IMR-90 (cell line): ENCODE measurements at regions not wholly inside any gene's neighbourhood (a gene's known extent, or its start where the extent isn't known, plus 50 kb on each side); places are given as distances from the start of the nearest gene placed in this dataset.
"Not testable (repeated sequence)": the region's sequence is repeated elsewhere in the genome, so short reads cannot be mapped to it uniquely, and the experiment has no call there.

Source experiments
- ATAC-seq: fragments of 200-7000 bp; cut with Tn5 transposase; 2 replicates; pipeline ENCODE4 v1.9.1; 2020; ENCODE audit warnings: low read depth, mild to moderate bottlenecking, moderate library complexity
- BruUV-seq: library from RNA; stranded (reverse); fragments of 400-500 nt; replicated peaks from 2 replicates; lab custom pipeline; 2021; lab: Mats Ljungman, UMichigan
- CTCF ChIA-PET: fragments of 300-600 bp; formaldehyde crosslinking; extraction: SDS; loops from one replicate; lab custom pipeline; 2021; ENCODE audit warnings: antibody characterized with exemption; lab: Yijun Ruan, JAX
- POLR2A ChIA-PET: fragments of 300-600 bp; sonication (Branson Sonifier 250); formaldehyde crosslinking; loops from one replicate; lab custom pipeline; 2022; ENCODE audit warnings: antibody characterized with exemption; ENCODE audit not compliant: unreplicated experiment; lab: Charles Lee
- DNase-seq: peaks from one replicate; pipeline ENCODE4 v3.0.0; 2013
- H2AFZ ChIP-seq: replicated peaks from 2 replicates; pipeline ENCODE3; 2013; ENCODE audit warnings: low read length, mild to moderate bottlenecking; ENCODE audit not compliant: poor library complexity
- H2AK5ac ChIP-seq: 2 replicates; pipeline ENCODE4 v1.6.1; 2013; ENCODE audit warnings: low read depth, low read length, inconsistent platforms
- H2AK9ac ChIP-seq: replicated peaks from 2 replicates; pipeline ENCODE3; 2013; ENCODE audit warnings: mild to moderate bottlenecking, low read depth, low read length, moderate library complexity; ENCODE audit not compliant: poor library complexity
- H2BK120ac ChIP-seq: 2 replicates; pipeline ENCODE4 v1.6.1; 2013; ENCODE audit warnings: low read depth, low read length, inconsistent platforms
- H2BK15ac ChIP-seq: 3 replicates; pipeline ENCODE4 v1.6.1; 2013; ENCODE audit warnings: low read depth, low read length, inconsistent platforms
- H2BK20ac ChIP-seq: 2 replicates; pipeline ENCODE4 v1.6.1; 2013; ENCODE audit warnings: low read depth, mild to moderate bottlenecking, inconsistent platforms, low read length, moderate library complexity
- H2BK5ac ChIP-seq: 2 replicates; pipeline ENCODE4 v1.6.1; 2013; ENCODE audit warnings: mild to moderate bottlenecking, low read depth, low read length, inconsistent platforms; ENCODE audit not compliant: poor library complexity, severe bottlenecking
- H3K14ac ChIP-seq: replicated peaks from 2 replicates; pipeline ENCODE4 v1.6.1; 2013; ENCODE audit warnings: low read depth, low read length, inconsistent platforms
- H3K18ac ChIP-seq: 2 replicates; pipeline ENCODE4 v1.6.1; 2013; ENCODE audit warnings: low read depth, low read length, control low read depth
- H3K23ac ChIP-seq: 2 replicates; pipeline ENCODE4 v1.6.1; 2013; ENCODE audit warnings: low read depth, low read length, inconsistent platforms
- H3K27ac ChIP-seq: 2 replicates; pipeline ENCODE4 v1.5.1; 2013; ENCODE audit warnings: mild to moderate bottlenecking, control low read depth, low read length; ENCODE audit not compliant: insufficient read depth
- H3K27me3 ChIP-seq: 2 replicates; pipeline ENCODE4 v1.6.1; 2013; ENCODE audit warnings: low read length; ENCODE audit not compliant: control insufficient read depth, insufficient read depth
- H3K36me3 ChIP-seq: 2 replicates; pipeline ENCODE4 v1.6.1; 2013; ENCODE audit warnings: low read length, mixed read lengths; ENCODE audit not compliant: control insufficient read depth, insufficient read depth
- H3K4ac ChIP-seq: 2 replicates; pipeline ENCODE4 v1.6.1; 2013; ENCODE audit warnings: low read depth, low read length, inconsistent platforms
- H3K4me1 ChIP-seq: 2 replicates; pipeline ENCODE4 v1.6.1; 2013; ENCODE audit warnings: low read length, mixed read lengths; ENCODE audit not compliant: control insufficient read depth, insufficient read depth
- H3K4me2 ChIP-seq: 2 replicates; pipeline ENCODE4 v1.6.1; 2013; ENCODE audit warnings: low read depth, mild to moderate bottlenecking, control low read depth, low read length, moderate library complexity
- H3K4me3 ChIP-seq: 2 replicates; pipeline ENCODE4 v1.5.1; 2013; ENCODE audit warnings: low read depth, mild to moderate bottlenecking, control low read depth, low read length, moderate library complexity; ENCODE audit not compliant: insufficient read depth
- H3K56ac ChIP-seq: 2 replicates; pipeline ENCODE4 v1.6.1; 2013; ENCODE audit warnings: low read length, inconsistent platforms; ENCODE audit not compliant: insufficient read depth; ENCODE audit errors: extremely low read depth
- H3K79me1 ChIP-seq, 2 experiments: 2 replicates each; pipeline ENCODE4 v1.6.1; 2013; ENCODE audit warnings: low read length in 2 of 2, inconsistent platforms in 1 of 2, low read depth in 1 of 2
- H3K9ac ChIP-seq: 2 replicates; pipeline ENCODE4 v1.6.1; 2013; ENCODE audit warnings: low read depth, low read length, control low read depth
- H3K9me1 ChIP-seq: 2 replicates; pipeline ENCODE4 v1.6.1; 2013; ENCODE audit warnings: low read length, inconsistent platforms; ENCODE audit not compliant: insufficient read depth
- H3K9me3 ChIP-seq: 2 replicates; pipeline ENCODE4 v1.6.1; 2013; ENCODE audit warnings: low read length; ENCODE audit not compliant: control insufficient read depth, insufficient read depth
- H4K20me1 ChIP-seq: 2 replicates; pipeline ENCODE4 v1.6.1; 2013; ENCODE audit warnings: low read length, inconsistent platforms; ENCODE audit not compliant: insufficient read depth
- H4K5ac ChIP-seq: 2 replicates; pipeline ENCODE4 v1.6.1; 2013; ENCODE audit warnings: mild to moderate bottlenecking, low read depth, low read length, control low read depth
- H4K8ac ChIP-seq, 2 experiments: 2 replicates each; pipeline ENCODE4 v1.6.1; 2013; ENCODE audit warnings: low read depth in 2 of 2, low read length in 2 of 2, control low read depth in 1 of 2, inconsistent platforms in 1 of 2
- H4K91ac ChIP-seq: 2 replicates; pipeline ENCODE4 v1.6.1; 2013; ENCODE audit warnings: low read depth, low read length, inconsistent platforms; ENCODE audit not compliant: insufficient read depth
- WGBS, 2 experiments: methylation state at CpG; one replicate each; pipeline versions ENCODE4 v1.1.5 to v1.1.7; 2013; ENCODE audit warnings: missing lambda C conversion rate in 2 of 2; ENCODE audit not compliant: insufficient read length in 1 of 2; ENCODE audit errors: extremely low coverage in 2 of 2; 5-methylcytosine and 5-hydroxymethylcytosine counted together
- dilution Hi-C: fragments of 300-500 bp; cut with HindIII; formaldehyde crosslinking; loops from one replicate; pipeline ENCODE4 v1.14.3; 2018; ENCODE audit warnings: low sequenced_read_pairs; ENCODE audit not compliant: unreplicated experiment
- in situ Hi-C: fragments of 300-500 bp; cut with MboI; formaldehyde crosslinking; loops from 3 replicates; pipeline ENCODE4 v1.14.3; 2019; ENCODE audit warnings: low sequenced_read_pairs, inconsistent platforms, mixed read lengths
- intact Hi-C: fragments of 100-400 bp; cut with micrococcal nuclease; formaldehyde crosslinking; loops from 2 replicates; pipeline ENCODE4 v1.10.0; 2022
- TF ChIP-seq, protein P1 (sequence below): conservative IDR thresholded peaks from 2 replicates; pipeline ENCODE4 v1.5.1; 2012; ENCODE audit warnings: mild to moderate bottlenecking, low read depth, low read length, improper control_type of control experiment

DNA sequence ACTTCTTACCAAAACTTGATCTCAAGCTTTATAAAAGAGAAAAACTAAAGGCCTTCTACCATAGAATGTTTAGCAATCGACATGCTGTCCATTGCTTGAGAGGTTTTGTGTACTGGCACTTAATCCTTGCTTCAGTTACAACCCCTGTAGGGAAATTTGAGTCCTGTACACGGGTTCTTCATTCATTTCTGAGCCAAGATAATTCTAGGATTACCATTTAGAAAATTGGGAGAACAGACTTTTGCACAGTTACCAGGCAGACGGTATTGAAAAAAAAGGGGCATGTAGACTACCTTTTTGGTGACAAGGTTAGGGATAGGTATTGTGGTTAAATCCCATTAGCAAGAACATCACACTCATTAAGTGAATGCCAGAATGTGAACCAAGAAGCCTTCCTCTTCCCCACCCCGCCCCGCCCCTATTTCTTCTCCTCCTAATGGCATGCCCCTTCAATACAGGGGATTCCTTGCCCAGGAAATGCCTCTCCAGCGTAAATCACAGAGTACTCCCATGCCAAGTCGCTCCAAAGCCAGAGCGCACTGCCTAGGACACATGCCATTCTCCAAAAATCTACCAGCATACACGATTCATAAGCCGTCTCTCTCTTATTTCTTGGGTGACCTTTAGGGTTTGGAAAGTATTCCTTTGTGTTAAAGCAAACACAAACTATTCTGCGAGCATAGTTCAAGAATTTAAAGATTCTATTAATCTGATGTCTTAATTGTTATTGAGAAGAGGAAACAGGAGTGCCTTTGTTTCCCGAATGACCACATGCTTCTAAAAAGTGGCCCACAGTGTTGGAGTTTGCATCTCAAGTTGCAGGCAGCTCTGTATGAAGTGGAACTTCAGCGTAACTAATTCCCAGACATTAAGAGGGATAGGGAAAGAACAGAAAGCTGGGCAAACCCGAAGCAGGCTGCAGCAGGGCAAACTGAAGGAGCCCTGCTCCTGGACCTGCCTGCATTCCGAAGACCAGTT, 164.0 kb upstream of the NR2F2 start:
- CTCF ChIA-PET, result no interaction called here
- BruUV-seq, result no TSS peak

DNA sequence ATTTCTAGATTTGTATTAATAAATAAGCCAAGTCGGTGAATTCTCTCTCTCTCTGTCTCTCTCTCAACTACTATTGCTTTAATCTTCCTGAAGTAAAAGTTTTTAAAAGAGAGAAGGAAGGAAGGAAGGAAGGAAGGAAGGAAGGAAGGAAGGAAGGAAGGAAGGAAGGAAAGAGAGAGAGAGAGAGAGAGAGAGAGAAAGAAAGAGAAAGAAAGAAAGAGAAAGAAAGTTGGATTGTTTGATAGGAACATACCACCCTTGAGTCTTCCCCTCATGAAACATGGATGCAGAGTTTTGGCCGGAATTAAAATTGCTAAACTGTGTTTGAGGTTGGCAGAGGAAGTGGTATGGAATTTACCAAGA, 159.9 kb upstream of the NR2F2 start:
- H2AK9ac ChIP-seq, H3K23ac ChIP-seq, H3K9ac ChIP-seq, H4K91ac ChIP-seq, H2BK15ac ChIP-seq, H3K4me3 ChIP-seq, H3K18ac ChIP-seq, H2BK20ac ChIP-seq, H3K4me1 ChIP-seq, H3K56ac ChIP-seq, H3K27ac ChIP-seq, ATAC-seq, H2AK5ac ChIP-seq, H2BK120ac ChIP-seq, H3K36me3 ChIP-seq, H2BK5ac ChIP-seq, H2AFZ ChIP-seq, H3K4ac ChIP-seq, H4K20me1 ChIP-seq, H4K5ac ChIP-seq, H3K14ac ChIP-seq, dilution Hi-C loops, H3K9me3 ChIP-seq, H3K27me3 ChIP-seq, CTCF ChIA-PET, POLR2A ChIA-PET, DNase-seq, H3K9me1 ChIP-seq, H3K4me2 ChIP-seq, BruUV-seq, in situ Hi-C loops, H3K79me1 ChIP-seq, H4K8ac ChIP-seq: not testable (repeated sequence)
- WGBS, 2 experiments, result no CpG with 5 or more reads among the region's 2 CpGs
- intact Hi-C loops, result loop anchor here (10.0 kb wide), 1 partner anchor 886 kb away; no protein-coding TSS in a partner anchor

More for the DNA sequence above, 164.0 kb upstream of the NR2F2 start:
- no peak overlapping the region for H3K18ac ChIP-seq
- H3K4me3 ChIP-seq, result no peak overlapping the region
- no peak overlapping the region for H2AK5ac ChIP-seq
- ATAC-seq (no peak), DNase-seq (no peak)
- no peaks in the 10 kb centered on the region for H4K20me1 ChIP-seq
- no peaks in the 10 kb centered on the region for H3K4me1 ChIP-seq
- no peak overlapping the region for H2BK5ac ChIP-seq
- no peak overlapping the region for H4K5ac ChIP-seq
- TF ChIP-seq, protein P1, sequence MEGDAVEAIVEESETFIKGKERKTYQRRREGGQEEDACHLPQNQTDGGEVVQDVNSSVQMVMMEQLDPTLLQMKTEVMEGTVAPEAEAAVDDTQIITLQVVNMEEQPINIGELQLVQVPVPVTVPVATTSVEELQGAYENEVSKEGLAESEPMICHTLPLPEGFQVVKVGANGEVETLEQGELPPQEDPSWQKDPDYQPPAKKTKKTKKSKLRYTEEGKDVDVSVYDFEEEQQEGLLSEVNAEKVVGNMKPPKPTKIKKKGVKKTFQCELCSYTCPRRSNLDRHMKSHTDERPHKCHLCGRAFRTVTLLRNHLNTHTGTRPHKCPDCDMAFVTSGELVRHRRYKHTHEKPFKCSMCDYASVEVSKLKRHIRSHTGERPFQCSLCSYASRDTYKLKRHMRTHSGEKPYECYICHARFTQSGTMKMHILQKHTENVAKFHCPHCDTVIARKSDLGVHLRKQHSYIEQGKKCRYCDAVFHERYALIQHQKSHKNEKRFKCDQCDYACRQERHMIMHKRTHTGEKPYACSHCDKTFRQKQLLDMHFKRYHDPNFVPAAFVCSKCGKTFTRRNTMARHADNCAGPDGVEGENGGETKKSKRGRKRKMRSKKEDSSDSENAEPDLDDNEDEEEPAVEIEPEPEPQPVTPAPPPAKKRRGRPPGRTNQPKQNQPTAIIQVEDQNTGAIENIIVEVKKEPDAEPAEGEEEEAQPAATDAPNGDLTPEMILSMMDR, result no peak
- no peak overlapping the region for H3K9ac ChIP-seq
- H3K4ac ChIP-seq, result no peak overlapping the region
- H2AK9ac ChIP-seq, result no peak overlapping the region
- H3K36me3 ChIP-seq, result no peaks in the 10 kb centered on the region
- no peaks in the 10 kb centered on the region for H3K9me3 ChIP-seq
- H3K23ac ChIP-seq, result no peak overlapping the region
- no peaks in the 10 kb centered on the region for H3K27me3 ChIP-seq
- H3K27ac ChIP-seq, result no peak overlapping the region
- in situ Hi-C loops (no loop called here), intact Hi-C loops (no loop called here), dilution Hi-C loops (no loop called here)
- H3K4me2 ChIP-seq, result no peak overlapping the region
- H2BK120ac ChIP-seq, result no peak overlapping the region
- H2AFZ ChIP-seq, result no peak overlapping the region
- no peak overlapping the region for H3K56ac ChIP-seq
- H3K14ac ChIP-seq, result no peak overlapping the region
- H3K9me1 ChIP-seq, result no peaks in the 10 kb centered on the region
- 60% methylated on average over 1 of the region's 15 CpGs; no CpG with 5 or more reads in 1 of the 2 experiments for WGBS, 2 experiments
- no peak overlapping the region for H4K91ac ChIP-seq
- no peak overlapping the region for H2BK15ac ChIP-seq
- no peak overlapping the region for H2BK20ac ChIP-seq
- no peaks in the 10 kb centered on the region for H3K79me1 ChIP-seq
- H4K8ac ChIP-seq, result no peak overlapping the region
- POLR2A ChIA-PET, result no interaction called here
